Lower leg skin (tissue), 4 donors: ENCODE measurements at regions not wholly inside any gene's neighbourhood (a gene's known extent, or its start where the extent isn't known, plus 50 kb on each side); places are given as distances from the start of the nearest gene placed in this dataset.
A peak's percentile ranks its signal among the peaks of the same experiment; 100 is the strongest.

Experiments used
- DNase-seq, 2 donors: peaks; one replicate each; pipeline ENCODE4 v3.0.0-alpha.2; 2019; ENCODE audit warnings: low spot score in 2 of 2
- H3K4me3 ChIP-seq: fragments of 200-600 bp; sonication (generic); 2 replicates; pipeline ENCODE4 v1.5.1; 2017; ENCODE audit warnings: mild to moderate bottlenecking, low read depth; ENCODE audit not compliant: poor library complexity, severe bottlenecking
- POLR2A ChIP-seq, 2 donors: fragments of 450-650 bp; IDR thresholded peaks; one replicate each; pipeline ENCODE4 v1.6.1; 2016 to 2017; ENCODE audit warnings: antibody characterized with exemption in 2 of 2, mild to moderate bottlenecking in 1 of 2, moderate library complexity in 1 of 2
- WGBS, 2 donors: methylation state at CpG; one replicate each; pipeline ENCODE4 v1.1.5; 2018; 5-methylcytosine and 5-hydroxymethylcytosine counted together
- intact Hi-C: fragments of 100-400 bp; cut with DNase I; formaldehyde crosslinking; loops from one replicate; pipeline ENCODE4 v1.15.0; 2023; ENCODE audit warnings: low total_unique reads
- TF ChIP-seq, protein P1 (sequence below), 3 donors: fragments of 450-650 bp; IDR thresholded peaks; one replicate each; pipeline ENCODE4 v1.5.1; 2016; ENCODE audit warnings: antibody characterized with exemption in 3 of 3, mild to moderate bottlenecking in 3 of 3, moderate library complexity in 2 of 3

DNA sequence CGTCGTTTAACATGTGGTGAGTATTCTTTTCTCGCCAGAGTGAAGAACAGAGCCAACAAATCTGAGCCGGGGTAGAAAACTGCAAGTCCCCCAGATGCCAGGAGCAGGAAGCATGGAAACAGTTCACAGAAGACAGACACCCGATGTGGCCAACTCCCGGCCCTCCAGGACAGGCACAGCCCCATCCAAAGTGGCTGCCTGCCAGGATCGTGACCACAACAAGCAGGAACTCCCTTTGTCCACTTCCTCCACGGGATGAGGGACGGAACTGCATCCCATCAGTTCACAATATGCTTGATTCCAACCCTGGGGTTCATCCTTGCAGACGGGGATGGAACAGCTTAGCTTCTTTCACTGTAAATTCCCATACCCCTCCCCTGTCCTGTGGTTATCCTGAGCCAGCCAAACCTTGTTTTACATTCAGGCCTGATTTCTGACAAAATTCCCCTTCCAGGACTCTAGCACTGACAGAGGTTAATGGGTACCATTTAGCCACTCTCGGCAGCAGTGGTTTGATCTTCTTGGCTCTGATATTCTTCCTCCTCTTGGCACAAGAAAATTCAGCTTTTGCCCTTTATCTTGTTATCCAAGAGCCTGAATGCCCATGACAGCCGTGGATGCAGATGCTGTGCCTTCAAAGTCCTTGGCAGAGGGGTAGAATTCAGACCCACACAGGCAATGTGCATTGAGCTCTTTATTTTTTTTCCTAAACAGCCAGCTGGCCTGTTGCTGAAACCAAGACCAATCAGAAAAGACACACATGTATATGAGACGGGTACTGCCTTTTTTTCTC, 105.5 kb upstream of the FAM204A start:
- intact Hi-C loops: no loop called here
- TF ChIP-seq, protein P1, sequence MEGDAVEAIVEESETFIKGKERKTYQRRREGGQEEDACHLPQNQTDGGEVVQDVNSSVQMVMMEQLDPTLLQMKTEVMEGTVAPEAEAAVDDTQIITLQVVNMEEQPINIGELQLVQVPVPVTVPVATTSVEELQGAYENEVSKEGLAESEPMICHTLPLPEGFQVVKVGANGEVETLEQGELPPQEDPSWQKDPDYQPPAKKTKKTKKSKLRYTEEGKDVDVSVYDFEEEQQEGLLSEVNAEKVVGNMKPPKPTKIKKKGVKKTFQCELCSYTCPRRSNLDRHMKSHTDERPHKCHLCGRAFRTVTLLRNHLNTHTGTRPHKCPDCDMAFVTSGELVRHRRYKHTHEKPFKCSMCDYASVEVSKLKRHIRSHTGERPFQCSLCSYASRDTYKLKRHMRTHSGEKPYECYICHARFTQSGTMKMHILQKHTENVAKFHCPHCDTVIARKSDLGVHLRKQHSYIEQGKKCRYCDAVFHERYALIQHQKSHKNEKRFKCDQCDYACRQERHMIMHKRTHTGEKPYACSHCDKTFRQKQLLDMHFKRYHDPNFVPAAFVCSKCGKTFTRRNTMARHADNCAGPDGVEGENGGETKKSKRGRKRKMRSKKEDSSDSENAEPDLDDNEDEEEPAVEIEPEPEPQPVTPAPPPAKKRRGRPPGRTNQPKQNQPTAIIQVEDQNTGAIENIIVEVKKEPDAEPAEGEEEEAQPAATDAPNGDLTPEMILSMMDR (IDR thresholded peaks at IDR 0.05): no peak
- TF ChIP-seq POLR2A (IDR thresholded peaks at IDR 0.05): no peak
- no peak overlapping the region for H3K4me3 ChIP-seq
- DNase-seq: peak; percentile 52 to 93
- WGBS, 2 donors: 25 to 44% methylated on average over 13 of the region's 13 CpGs

DNA sequence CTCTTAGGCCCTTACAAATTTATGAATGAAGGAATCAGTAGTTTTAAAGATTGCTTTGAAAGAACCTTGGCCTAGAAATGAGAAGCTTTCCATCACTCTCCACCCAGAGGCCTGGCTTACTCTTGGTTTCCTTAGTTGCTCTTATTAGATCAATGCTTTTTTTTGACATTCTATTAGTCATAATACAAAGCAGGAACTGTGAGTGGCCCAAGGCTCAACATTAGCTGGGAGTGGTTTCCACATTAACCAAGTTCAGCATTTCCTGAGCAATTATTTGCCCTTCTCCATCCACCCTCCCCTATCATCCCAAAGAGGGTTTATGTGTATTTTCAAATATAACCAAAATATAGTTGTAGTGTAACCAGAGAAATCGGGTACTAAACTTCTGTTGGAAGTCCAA, 103.4 kb upstream of the FAM204A start:
- 81 to 87% methylated on average over 1 of the region's 1 CpG for WGBS, 2 donors
- TF ChIP-seq, protein P1 (IDR thresholded peaks at IDR 0.05): no peak
- TF ChIP-seq POLR2A (IDR thresholded peaks at IDR 0.05): no peak
- intact Hi-C loops: no loop called here
- no peak overlapping the region for H3K4me3 ChIP-seq
- DNase-seq: no peak

DNA sequence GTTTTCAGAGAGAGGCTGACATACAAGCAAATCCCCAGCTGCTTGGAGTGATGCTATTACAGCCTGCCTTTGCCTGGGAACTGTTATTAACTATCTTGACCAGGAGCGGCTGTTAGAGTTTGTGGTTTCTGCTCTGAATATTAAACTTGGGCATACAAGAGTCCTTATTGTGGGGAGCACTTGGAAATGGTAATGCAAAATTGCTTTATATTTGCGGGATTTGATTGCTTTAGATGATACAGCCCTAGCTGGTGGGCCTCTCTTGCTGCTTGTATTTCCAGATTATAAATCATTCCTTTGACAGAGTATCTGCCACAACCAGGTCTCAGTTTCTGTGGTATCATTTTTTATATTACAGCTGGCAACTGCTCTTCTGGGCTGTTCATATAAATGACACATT, 101.9 kb upstream of the FAM204A start:
- 68 to 75% methylated on average over 2 of the region's 2 CpGs for WGBS, 2 donors
- DNase-seq: no peak
- TF ChIP-seq, protein P1 (IDR thresholded peaks at IDR 0.05): no peak
- TF ChIP-seq POLR2A (IDR thresholded peaks at IDR 0.05): no peak
- intact Hi-C loops: no loop called here
- no peak overlapping the region for H3K4me3 ChIP-seq

DNA sequence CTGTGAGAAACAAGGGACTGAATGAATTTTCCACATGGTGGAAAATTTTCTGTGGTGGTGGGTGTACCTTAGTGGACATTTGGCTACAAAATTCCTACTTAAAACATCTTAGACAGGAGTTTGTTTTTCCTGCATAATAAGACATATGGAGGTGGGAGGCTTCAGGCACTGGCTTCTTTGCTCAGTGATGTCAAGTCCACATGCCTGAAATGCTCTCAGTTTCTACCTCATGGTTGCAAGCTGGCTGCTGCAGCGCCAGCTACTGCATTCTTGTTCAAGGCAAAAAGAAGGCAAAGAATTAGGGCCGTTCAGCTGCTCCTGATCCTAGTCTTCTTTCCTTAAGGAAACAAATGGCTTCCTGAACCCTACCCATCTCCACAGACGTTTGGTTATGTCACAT, 99.9 kb upstream of the FAM204A start:
- DNase-seq: no peak
- H3K4me3 ChIP-seq: no peak overlapping the region
- TF ChIP-seq, protein P1 (IDR thresholded peaks at IDR 0.05): no peak
- no peak for TF ChIP-seq POLR2A (IDR thresholded peaks at IDR 0.05)
- 75 to 80% methylated on average over 3 of the region's 3 CpGs for WGBS, 2 donors
- intact Hi-C loops: no loop called here

DNA sequence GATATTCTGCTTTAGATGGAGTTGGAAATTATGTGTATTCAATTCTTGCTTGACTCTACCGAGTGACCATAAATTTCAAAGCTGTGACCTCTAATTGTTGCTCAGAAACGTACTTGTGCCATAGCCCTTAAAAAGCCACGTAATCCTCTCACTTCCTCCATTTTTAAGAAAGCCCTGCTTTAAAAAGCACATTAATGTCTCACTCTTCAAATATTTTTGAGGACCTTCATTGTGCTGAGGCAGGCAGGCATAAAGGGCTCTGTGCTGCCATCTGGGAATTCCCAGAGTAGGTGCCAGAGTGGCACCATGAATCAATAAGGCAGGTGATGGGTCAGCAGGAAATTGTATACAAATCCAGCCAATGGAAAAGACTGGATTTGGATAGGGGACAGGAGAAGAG, 97.7 kb upstream of the FAM204A start:
- TF ChIP-seq POLR2A (IDR thresholded peaks at IDR 0.05): no peak
- TF ChIP-seq, protein P1 (IDR thresholded peaks at IDR 0.05): no peak
- intact Hi-C loops: no loop called here
- WGBS, 2 donors: 61 to 66% methylated on average over 3 of the region's 3 CpGs
- DNase-seq: no peak
- no peak overlapping the region for H3K4me3 ChIP-seq

DNA sequence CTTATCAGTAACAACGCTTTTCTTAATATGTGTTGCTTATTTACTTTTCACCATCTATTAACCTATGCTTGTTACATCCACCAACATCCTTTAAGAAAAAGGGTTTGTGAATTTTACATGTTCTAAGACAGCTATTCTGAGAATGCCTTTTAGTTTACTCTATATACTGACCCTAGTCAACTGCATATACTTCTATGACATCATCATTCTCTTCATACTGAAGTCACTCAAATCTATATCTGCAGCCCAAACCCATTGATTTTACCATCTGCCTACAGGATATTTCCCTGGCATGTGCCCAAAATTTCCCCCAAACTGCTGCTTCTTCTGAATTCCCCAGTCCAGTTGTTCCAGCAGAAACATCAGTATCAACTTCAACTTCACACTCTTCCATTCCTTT, 94.6 kb upstream of the FAM204A start:
- intact Hi-C loops: no loop called here
- H3K4me3 ChIP-seq: no peak overlapping the region
- no peak for DNase-seq
- TF ChIP-seq, protein P1 (IDR thresholded peaks at IDR 0.05): no peak
- TF ChIP-seq POLR2A (IDR thresholded peaks at IDR 0.05): no peak
- WGBS, 2 donors: 44 to 45% methylated on average over 1 of the region's 1 CpG
